WTC11 (cell line): ENCODE measurements at regions not wholly inside any gene's neighbourhood (a gene's known extent, or its start where the extent isn't known, plus 50 kb on each side); places are given as distances from the start of the nearest gene placed in this dataset.

ENCODE experiments used
- ATAC-seq: fragments of 200-7000 bp; cut with Tn5 transposase; 2 replicates; pipeline ENCODE4 v1.10.0; 2021; ENCODE audit warnings: mild to moderate bottlenecking, moderate library complexity
- CTCF ChIA-PET: fragments of 300-600 bp; sonication (Branson Sonifier 250); formaldehyde crosslinking; loops from one replicate; lab custom pipeline; 2021; ENCODE audit warnings: antibody characterized with exemption; lab: Charles Lee
- POLR2A ChIA-PET: fragments of 350-600 bp; sonication (Branson Sonifier 250); formaldehyde crosslinking; loops from one replicate; lab custom pipeline; 2021; ENCODE audit warnings: antibody characterized with exemption; lab: Charles Lee
- DNase-seq: peaks from one replicate; pipeline ENCODE4 v3.0.0; 2021; ENCODE audit warnings: low spot score
- H3K27ac Mint-ChIP-seq: 2 replicates; pipeline ENCODE4 v1.8.0; 2021; ENCODE audit warnings: mixed read lengths
- H3K27me3 Mint-ChIP-seq: 2 replicates; pipeline ENCODE4 v1.8.0; 2021; ENCODE audit warnings: low read depth, mild to moderate bottlenecking, moderate library complexity, mixed read lengths
- H3K36me3 Mint-ChIP-seq: 2 replicates; pipeline ENCODE4 v1.8.0; 2021; ENCODE audit warnings: mixed read lengths
- H3K4me1 Mint-ChIP-seq: 2 replicates; pipeline ENCODE4 v1.8.0; 2022; ENCODE audit warnings: mixed read lengths
- H3K4me3 Mint-ChIP-seq: 2 replicates; pipeline ENCODE4 v1.8.0; 2021; ENCODE audit warnings: mild to moderate bottlenecking, moderate library complexity, mixed read lengths
- H3K9me3 Mint-ChIP-seq: 2 replicates; pipeline ENCODE4 v1.8.0; 2021; ENCODE audit warnings: mixed read lengths
- CREB1 ChIP-seq: sonication (generic); formaldehyde crosslinking; IDR thresholded peaks from 2 replicates; pipeline ENCODE4 v1.8.0; 2023; ENCODE audit warnings: mild to moderate bottlenecking, missing genetic modification reagents
- CTCF ChIP-seq: fragments of 200-600 bp; IDR thresholded peaks from 2 replicates; pipeline ENCODE4 v1.8.0; 2022; ENCODE audit warnings: antibody characterized with exemption
- ELF4 ChIP-seq: sonication (generic); formaldehyde crosslinking; IDR thresholded peaks from 2 replicates; pipeline ENCODE4 v1.8.1; 2022; ENCODE audit warnings: low read depth, mild to moderate bottlenecking, moderate library complexity, missing genetic modification reagents
- FOXJ3 ChIP-seq: sonication (generic); formaldehyde crosslinking; IDR thresholded peaks from 2 replicates; pipeline ENCODE4 v1.9.0; 2021; ENCODE audit warnings: missing genetic modification reagents, mild to moderate bottlenecking, borderline replicate concordance
- FOXP1 ChIP-seq: sonication (generic); formaldehyde crosslinking; IDR thresholded peaks from 2 replicates; pipeline ENCODE4 v1.8.0; 2022; ENCODE audit warnings: missing genetic modification reagents, mild to moderate bottlenecking, moderate library complexity, borderline replicate concordance
- FOXP4 ChIP-seq: sonication (generic); formaldehyde crosslinking; IDR thresholded peaks from 2 replicates; pipeline ENCODE4 v1.8.0; 2022; ENCODE audit warnings: mild to moderate bottlenecking, missing genetic modification reagents
- GABPB1 ChIP-seq: sonication (generic); formaldehyde crosslinking; IDR thresholded peaks from 2 replicates; pipeline ENCODE4 v1.8.1; 2023; ENCODE audit warnings: mild to moderate bottlenecking, missing genetic modification reagents
- IRF2 ChIP-seq: sonication (generic); formaldehyde crosslinking; IDR thresholded peaks from 2 replicates; pipeline ENCODE4 v1.8.0; 2022; ENCODE audit warnings: low read depth, missing genetic modification reagents, borderline replicate concordance
- JAZF1 ChIP-seq: fragments of 250-450 bp; sonication (Bioruptor Pico); IDR thresholded peaks from 2 replicates; pipeline ENCODE4 v1.9.0; 2021; ENCODE audit warnings: moderate library complexity, mild to moderate bottlenecking, inconsistent platforms
- JUN ChIP-seq: sonication (generic); formaldehyde crosslinking; IDR thresholded peaks from 2 replicates; pipeline ENCODE4 v1.8.0; 2023; ENCODE audit warnings: mild to moderate bottlenecking, missing genetic modification reagents
- MAX ChIP-seq: sonication (generic); formaldehyde crosslinking; IDR thresholded peaks from 2 replicates; pipeline ENCODE4 v1.8.0; 2022; ENCODE audit warnings: mild to moderate bottlenecking, missing genetic modification reagents
- MXD4 ChIP-seq: fragments of 250-450 bp; sonication (Bioruptor Pico); IDR thresholded peaks from 2 replicates; pipeline ENCODE4 v1.8.0; 2021; ENCODE audit warnings: mild to moderate bottlenecking, moderate library complexity, borderline replicate concordance
- MYBL2 ChIP-seq: sonication (generic); formaldehyde crosslinking; IDR thresholded peaks from 2 replicates; pipeline ENCODE4 v1.8.1; 2023; ENCODE audit warnings: mild to moderate bottlenecking, moderate library complexity, missing genetic modification reagents
- NFE2L1 ChIP-seq: sonication (generic); formaldehyde crosslinking; IDR thresholded peaks from 2 replicates; pipeline ENCODE4 v1.8.1; 2023; ENCODE audit warnings: missing genetic modification reagents
- NR2C2 ChIP-seq: sonication (generic); formaldehyde crosslinking; IDR thresholded peaks from 2 replicates; pipeline ENCODE4 v1.8.0; 2022; ENCODE audit warnings: mild to moderate bottlenecking, missing genetic modification reagents
- OVOL2 ChIP-seq: fragments of 250-450 bp; sonication (Bioruptor Pico); IDR thresholded peaks from 2 replicates; pipeline ENCODE4 v1.9.0; 2021; ENCODE audit warnings: mild to moderate bottlenecking, borderline replicate concordance
- PRRX2 ChIP-seq: fragments of 250-450 bp; sonication (Bioruptor Pico); IDR thresholded peaks from 2 replicates; pipeline ENCODE4 v1.8.0; 2021; ENCODE audit warnings: mild to moderate bottlenecking
- SMAD3 ChIP-seq: sonication (generic); formaldehyde crosslinking; IDR thresholded peaks from 2 replicates; pipeline ENCODE4 v1.8.0; 2022; ENCODE audit warnings: missing genetic modification reagents, mild to moderate bottlenecking, borderline replicate concordance
- SOX15 ChIP-seq: fragments of 250-450 bp; sonication (Bioruptor Pico); IDR thresholded peaks from 2 replicates; pipeline ENCODE4 v1.9.0; 2021; ENCODE audit warnings: mild to moderate bottlenecking
- TEAD4 ChIP-seq: sonication (generic); formaldehyde crosslinking; IDR thresholded peaks from 2 replicates; pipeline ENCODE4 v1.8.0; 2022; ENCODE audit warnings: mild to moderate bottlenecking, missing genetic modification reagents
- TP53 ChIP-seq: sonication (generic); formaldehyde crosslinking; IDR thresholded peaks from 2 replicates; pipeline ENCODE4 v1.8.1; 2023; ENCODE audit warnings: mild to moderate bottlenecking, missing genetic modification reagents
- USF1 ChIP-seq: sonication (generic); formaldehyde crosslinking; IDR thresholded peaks from 2 replicates; pipeline ENCODE4 v1.8.0; 2022; ENCODE audit warnings: mild to moderate bottlenecking, missing genetic modification reagents
- TF ChIP-seq, protein P1 (sequence below): fragments of 250-450 bp; sonication (Bioruptor Pico); IDR thresholded peaks from 2 replicates; pipeline ENCODE4 v1.8.0; 2021; ENCODE audit warnings: mild to moderate bottlenecking
- TF ChIP-seq, protein P2 (sequence below): fragments of 250-450 bp; sonication (Bioruptor Pico); IDR thresholded peaks from 2 replicates; pipeline ENCODE4 v1.9.0; 2021; ENCODE audit warnings: moderate library complexity, mild to moderate bottlenecking, inconsistent platforms, borderline replicate concordance
- TF ChIP-seq, protein P3 (sequence below): fragments of 250-450 bp; sonication (Bioruptor Pico); IDR thresholded peaks from 2 replicates; pipeline ENCODE4 v1.9.0; 2021; ENCODE audit warnings: mild to moderate bottlenecking
- TF ChIP-seq, protein P4 (sequence below): sonication (generic); formaldehyde crosslinking; IDR thresholded peaks from 2 replicates; pipeline ENCODE4 v1.8.1; 2022; ENCODE audit warnings: mild to moderate bottlenecking, missing genetic modification reagents, moderate library complexity, borderline replicate concordance

DNA sequence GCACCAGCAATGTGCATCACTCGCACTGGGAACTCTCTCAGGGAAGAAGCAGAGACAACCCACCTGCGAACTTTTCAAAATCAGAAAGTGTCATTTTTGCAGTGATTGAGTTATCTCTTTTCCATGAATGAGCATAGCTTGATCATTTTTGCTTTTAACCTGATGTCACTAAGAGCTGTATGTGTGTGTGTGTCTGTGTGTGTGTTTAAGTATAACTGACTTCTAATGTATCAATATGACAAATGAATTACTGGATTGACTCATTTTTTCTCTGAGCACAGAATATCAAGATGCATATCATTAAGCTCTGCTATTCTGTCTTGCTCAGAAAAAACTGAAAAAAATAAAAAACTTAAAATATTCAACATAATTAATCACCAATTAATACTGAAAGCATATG is 548.9 kb upstream of the MARCKS start (continued):
- TF ChIP-seq CTCF: no peak
- TF ChIP-seq GABPB1 (CRISPR knock-in tag): no peak
- no peak for TF ChIP-seq PRRX2 (CRISPR knock-in tag)
- no peak for TF ChIP-seq SOX15 (CRISPR knock-in tag)
- no peak for TF ChIP-seq NFE2L1 (CRISPR knock-in tag)
- TF ChIP-seq, protein P1, sequence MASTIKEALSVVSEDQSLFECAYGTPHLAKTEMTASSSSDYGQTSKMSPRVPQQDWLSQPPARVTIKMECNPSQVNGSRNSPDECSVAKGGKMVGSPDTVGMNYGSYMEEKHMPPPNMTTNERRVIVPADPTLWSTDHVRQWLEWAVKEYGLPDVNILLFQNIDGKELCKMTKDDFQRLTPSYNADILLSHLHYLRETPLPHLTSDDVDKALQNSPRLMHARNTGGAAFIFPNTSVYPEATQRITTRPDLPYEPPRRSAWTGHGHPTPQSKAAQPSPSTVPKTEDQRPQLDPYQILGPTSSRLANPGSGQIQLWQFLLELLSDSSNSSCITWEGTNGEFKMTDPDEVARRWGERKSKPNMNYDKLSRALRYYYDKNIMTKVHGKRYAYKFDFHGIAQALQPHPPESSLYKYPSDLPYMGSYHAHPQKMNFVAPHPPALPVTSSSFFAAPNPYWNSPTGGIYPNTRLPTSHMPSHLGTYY (CRISPR knock-in tag): no peak
- no peak for TF ChIP-seq JUN

GRCh38 chr6:113313841-113314240 is 543.3 kb upstream of the MARCKS start:
- CTCF ChIA-PET: no interaction called here
- POLR2A ChIA-PET: no interaction called here
- Mint-ChIP-seq H3K9me3 (no peaks in the 10 kb centered on the region), H3K27ac (no peak overlapping the region), H3K27me3 (no peaks in the 10 kb centered on the region)
- no peak for DNase-seq
- TF ChIP-seq JAZF1 (CRISPR knock-in tag) (no peak), MXD4 (CRISPR knock-in tag) (no peak), NR2C2 (no peak), SOX15 (CRISPR knock-in tag) (no peak), SMAD3 (CRISPR knock-in tag) (no peak), FOXP1 (CRISPR knock-in tag) (no peak), TEAD4 (CRISPR knock-in tag) (no peak), FOXJ3 (CRISPR knock-in tag) (no peak), USF1 (CRISPR knock-in tag) (no peak), MAX (CRISPR knock-in tag) (no peak), TP53 (CRISPR knock-in tag) (no peak), ELF4 (no peak), CREB1 (CRISPR knock-in tag) (no peak)
- TF ChIP-seq, all 79 proteins: peak for 0
- no peaks in the 10 kb centered on the region for H3K36me3 Mint-ChIP-seq
- no peaks in the 10 kb centered on the region for H3K4me1 Mint-ChIP-seq
- no peak overlapping the region for H3K4me3 Mint-ChIP-seq
- ATAC-seq: no peak

DNA sequence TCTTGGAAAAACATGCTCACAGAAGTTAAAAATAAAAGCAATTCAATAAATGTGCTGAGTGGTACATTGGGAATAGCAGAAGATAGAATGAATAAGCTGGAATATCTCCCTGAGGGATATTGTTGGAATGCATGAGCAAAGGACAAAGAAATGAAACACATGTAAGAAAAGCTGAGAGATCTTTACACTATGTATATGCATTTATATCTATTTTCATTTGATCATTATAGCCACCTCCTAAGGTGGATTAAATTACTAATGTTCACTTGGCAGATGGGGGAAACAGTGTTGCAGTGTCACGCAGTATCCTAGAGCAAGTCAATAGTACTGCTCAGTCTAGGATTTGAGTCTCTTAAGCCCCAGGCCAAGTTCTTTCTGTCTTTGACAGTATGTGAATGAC is 542.0 kb upstream of the MARCKS start:
- Mint-ChIP-seq H3K9me3 (no peaks in the 10 kb centered on the region), H3K36me3 (no peaks in the 10 kb centered on the region), H3K4me3 (no peak overlapping the region), H3K27ac (no peak overlapping the region), H3K4me1 (no peaks in the 10 kb centered on the region), H3K27me3 (no peaks in the 10 kb centered on the region)
- no peak for ATAC-seq
- ChIA-PET POLR2A (interaction anchor here (0.6 kb wide), 1 partner anchor 179 kb away, joined by 3 read pairs; no protein-coding TSS in a partner anchor), CTCF (interaction anchor here (1.0 kb wide), 1 partner anchor 8 kb away, joined by 3 read pairs; no protein-coding TSS in a partner anchor)
- DNase-seq: no peak
- TF ChIP-seq FOXP4 (CRISPR knock-in tag) (no peak), IRF2 (CRISPR knock-in tag) (no peak), MYBL2 (CRISPR knock-in tag) (no peak), NR2C2 (no peak), OVOL2 (CRISPR knock-in tag) (no peak)
- TF ChIP-seq, protein P2, sequence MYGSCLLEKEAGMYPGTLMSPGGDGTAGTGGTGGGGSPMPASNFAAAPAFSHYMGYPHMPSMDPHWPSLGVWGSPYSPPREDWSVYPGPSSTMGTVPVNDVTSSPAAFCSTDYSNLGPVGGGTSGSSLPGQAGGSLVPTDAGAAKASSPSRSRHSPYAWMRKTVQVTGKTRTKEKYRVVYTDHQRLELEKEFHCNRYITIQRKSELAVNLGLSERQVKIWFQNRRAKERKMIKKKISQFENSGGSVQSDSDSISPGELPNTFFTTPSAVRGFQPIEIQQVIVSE (CRISPR knock-in tag): no peak
- TF ChIP-seq, protein P3, sequence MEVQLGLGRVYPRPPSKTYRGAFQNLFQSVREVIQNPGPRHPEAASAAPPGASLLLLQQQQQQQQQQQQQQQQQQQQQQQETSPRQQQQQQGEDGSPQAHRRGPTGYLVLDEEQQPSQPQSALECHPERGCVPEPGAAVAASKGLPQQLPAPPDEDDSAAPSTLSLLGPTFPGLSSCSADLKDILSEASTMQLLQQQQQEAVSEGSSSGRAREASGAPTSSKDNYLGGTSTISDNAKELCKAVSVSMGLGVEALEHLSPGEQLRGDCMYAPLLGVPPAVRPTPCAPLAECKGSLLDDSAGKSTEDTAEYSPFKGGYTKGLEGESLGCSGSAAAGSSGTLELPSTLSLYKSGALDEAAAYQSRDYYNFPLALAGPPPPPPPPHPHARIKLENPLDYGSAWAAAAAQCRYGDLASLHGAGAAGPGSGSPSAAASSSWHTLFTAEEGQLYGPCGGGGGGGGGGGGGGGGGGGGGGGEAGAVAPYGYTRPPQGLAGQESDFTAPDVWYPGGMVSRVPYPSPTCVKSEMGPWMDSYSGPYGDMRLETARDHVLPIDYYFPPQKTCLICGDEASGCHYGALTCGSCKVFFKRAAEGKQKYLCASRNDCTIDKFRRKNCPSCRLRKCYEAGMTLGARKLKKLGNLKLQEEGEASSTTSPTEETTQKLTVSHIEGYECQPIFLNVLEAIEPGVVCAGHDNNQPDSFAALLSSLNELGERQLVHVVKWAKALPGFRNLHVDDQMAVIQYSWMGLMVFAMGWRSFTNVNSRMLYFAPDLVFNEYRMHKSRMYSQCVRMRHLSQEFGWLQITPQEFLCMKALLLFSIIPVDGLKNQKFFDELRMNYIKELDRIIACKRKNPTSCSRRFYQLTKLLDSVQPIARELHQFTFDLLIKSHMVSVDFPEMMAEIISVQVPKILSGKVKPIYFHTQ (CRISPR knock-in tag): no peak
- TF ChIP-seq, protein P4, sequence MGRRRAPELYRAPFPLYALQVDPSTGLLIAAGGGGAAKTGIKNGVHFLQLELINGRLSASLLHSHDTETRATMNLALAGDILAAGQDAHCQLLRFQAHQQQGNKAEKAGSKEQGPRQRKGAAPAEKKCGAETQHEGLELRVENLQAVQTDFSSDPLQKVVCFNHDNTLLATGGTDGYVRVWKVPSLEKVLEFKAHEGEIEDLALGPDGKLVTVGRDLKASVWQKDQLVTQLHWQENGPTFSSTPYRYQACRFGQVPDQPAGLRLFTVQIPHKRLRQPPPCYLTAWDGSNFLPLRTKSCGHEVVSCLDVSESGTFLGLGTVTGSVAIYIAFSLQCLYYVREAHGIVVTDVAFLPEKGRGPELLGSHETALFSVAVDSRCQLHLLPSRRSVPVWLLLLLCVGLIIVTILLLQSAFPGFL (CRISPR knock-in tag): no peak
